ENCODE measurements at regions not wholly inside any gene's neighbourhood (a gene's known extent, or its start where the extent isn't known, plus 50 kb on each side); places are given as distances from the start of the nearest gene placed in this dataset.

- ATAC-seq (ENCODE audit: low FRiP score) (no peak), DNase-seq (ENCODE audit: low spot score) (no peak)
- no peak for TF ChIP-seq CTCF (IDR thresholded peaks at IDR 0.05)
Observed at GRCh38 chr7:32144676-32145075, 74.5 kb upstream of the PDE1C start.

GRCh38 chr7:32143301-32143700 lies 73.1 kb upstream of the PDE1C start:
- TF ChIP-seq CTCF (IDR thresholded peaks at IDR 0.05): no peak
- DNase-seq (ENCODE audit: low spot score) (no peak), ATAC-seq (ENCODE audit: low FRiP score) (no peak)

GRCh38 chr7:32142649-32143048 lies 72.4 kb upstream of the PDE1C start:
- DNase-seq (ENCODE audit: low spot score) (no peak), ATAC-seq (ENCODE audit: low FRiP score) (no peak)
- no peak for TF ChIP-seq CTCF (IDR thresholded peaks at IDR 0.05)

- no peak for ATAC-seq (ENCODE audit: low FRiP score)
- no peak for TF ChIP-seq CTCF (IDR thresholded peaks at IDR 0.05)
Observed at GRCh38 chr7:32140210-32140939, 70.2 kb upstream of the PDE1C start.

GRCh38 chr7:32137059-32137458 lies 66.9 kb upstream of the PDE1C start:
- no peak for ATAC-seq (ENCODE audit: low FRiP score)
- DNase-seq (ENCODE audit: low spot score): no peak

More at GRCh38 chr7:32140210-32140939, 70.2 kb upstream of the PDE1C start:
- DNase-seq (ENCODE audit: low spot score): no peak

GRCh38 chr7:32131091-32131490 lies 60.9 kb upstream of the PDE1C start:
- ATAC-seq (ENCODE audit: low FRiP score) (no peak), DNase-seq (ENCODE audit: low spot score) (no peak)
- TF ChIP-seq CTCF (IDR thresholded peaks at IDR 0.05): no peak

More at GRCh38 chr7:32137059-32137458, 66.9 kb upstream of the PDE1C start:
- no peak for TF ChIP-seq CTCF (IDR thresholded peaks at IDR 0.05)

GRCh38 chr7:32126843-32127242 lies 56.6 kb upstream of the PDE1C start:
- DNase-seq (ENCODE audit: low spot score): no peak
- ATAC-seq (ENCODE audit: low FRiP score): no peak
- TF ChIP-seq CTCF (IDR thresholded peaks at IDR 0.05): no peak

Measured in omental fat pad (tissue), 3 donors.